ENCODE measurements at regions not wholly inside any gene's neighbourhood (a gene's known extent, or its start where the extent isn't known, plus 50 kb on each side); places are given as distances from the start of the nearest gene placed in this dataset.
"Not testable (repeated sequence)": the region's sequence is repeated elsewhere in the genome, so short reads cannot be mapped to it uniquely, and the experiment has no call there.

DNA sequence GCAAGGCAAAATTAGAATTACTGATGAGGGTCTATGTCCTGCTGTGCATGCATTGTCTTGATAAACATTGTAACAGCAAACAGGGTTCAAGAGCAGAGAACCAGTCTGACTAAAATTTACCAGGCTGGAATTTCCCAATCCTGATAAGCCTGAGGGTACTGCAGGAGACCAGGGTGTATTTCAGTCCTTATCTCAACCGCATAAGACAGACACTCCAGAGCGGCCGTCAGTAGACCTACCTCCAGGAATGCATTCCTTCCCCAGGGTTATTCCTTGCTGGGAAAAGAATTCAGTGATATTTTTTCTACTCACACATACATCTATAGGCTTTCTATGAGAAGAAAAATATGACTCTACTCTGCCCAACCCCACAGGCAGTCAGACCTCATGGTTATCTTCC is 466.1 kb downstream of the SLC6A15 start:
- H3K4me3 ChIP-seq (ENCODE audit: low read length); H3K4me3 Mint-ChIP-seq; H3K36me3 Mint-ChIP-seq; CTCF ChIA-PET; H3K36me3 ChIP-seq (ENCODE audit: insufficient read depth, low read length); H3K27ac ChIP-seq (ENCODE audit: low read depth, low read length); POLR2A ChIA-PET; H3K27ac Mint-ChIP-seq; H3K27me3 Mint-ChIP-seq; H3K9me3 ChIP-seq (ENCODE audit: low read length); H3K4me1 Mint-ChIP-seq; H3K27me3 ChIP-seq (ENCODE audit: insufficient read depth, low read length, poor library complexity, severe bottlenecking); H3K4me1 ChIP-seq (ENCODE audit: insufficient read depth, low read length); DNase-seq: not testable (repeated sequence)
- H3K9me3 Mint-ChIP-seq, result peaks cover 0 to 30% (median 3%) of the 10 kb centered on the region in 5 donors

DNA sequence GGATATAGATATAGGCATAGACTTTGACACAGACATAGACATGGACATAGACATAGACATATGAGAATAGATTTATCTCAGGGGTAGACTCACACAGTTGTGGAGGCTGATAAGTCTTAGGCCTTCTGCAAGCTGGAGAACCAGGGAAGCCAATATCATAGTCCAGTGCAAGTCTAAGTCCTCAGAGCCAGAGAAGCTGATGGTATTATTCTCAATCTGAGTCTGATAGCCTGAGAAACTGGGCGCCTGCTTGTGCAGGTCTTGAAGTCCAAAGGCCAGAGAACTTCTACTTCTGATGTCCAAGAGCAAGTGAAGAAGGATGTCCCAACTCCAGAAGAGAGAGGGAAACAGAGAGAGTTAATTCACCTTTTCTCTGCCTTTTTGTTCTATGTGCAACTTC is 476.5 kb downstream of the SLC6A15 start:
- no peaks in the 10 kb centered on the region for H3K36me3 Mint-ChIP-seq
- DNase-seq, result no peak
- POLR2A ChIA-PET, result no interaction called here
- no peaks in the 10 kb centered on the region for H3K27me3 Mint-ChIP-seq
- H3K27ac ChIP-seq (ENCODE audit: low read depth, low read length), result no peak overlapping the region
- CTCF ChIA-PET, result no interaction called here
- H3K9me3 ChIP-seq (ENCODE audit: low read length), result no peaks in the 10 kb centered on the region
- no peak overlapping the region for H3K4me3 Mint-ChIP-seq
- no peaks in the 10 kb centered on the region for H3K27me3 ChIP-seq (ENCODE audit: insufficient read depth, low read length, poor library complexity, severe bottlenecking)
- H3K4me3 ChIP-seq (ENCODE audit: low read length), result no peak overlapping the region
- no peak overlapping the region for H3K27ac Mint-ChIP-seq
- peaks cover 0 to 4% (median 3%) of the 10 kb centered on the region in 5 donors for H3K9me3 Mint-ChIP-seq
- H3K4me1 ChIP-seq (ENCODE audit: insufficient read depth, low read length), result no peaks in the 10 kb centered on the region
- no peaks in the 10 kb centered on the region for H3K36me3 ChIP-seq (ENCODE audit: insufficient read depth, low read length)
- H3K4me1 Mint-ChIP-seq, result no peaks in the 10 kb centered on the region

DNA sequence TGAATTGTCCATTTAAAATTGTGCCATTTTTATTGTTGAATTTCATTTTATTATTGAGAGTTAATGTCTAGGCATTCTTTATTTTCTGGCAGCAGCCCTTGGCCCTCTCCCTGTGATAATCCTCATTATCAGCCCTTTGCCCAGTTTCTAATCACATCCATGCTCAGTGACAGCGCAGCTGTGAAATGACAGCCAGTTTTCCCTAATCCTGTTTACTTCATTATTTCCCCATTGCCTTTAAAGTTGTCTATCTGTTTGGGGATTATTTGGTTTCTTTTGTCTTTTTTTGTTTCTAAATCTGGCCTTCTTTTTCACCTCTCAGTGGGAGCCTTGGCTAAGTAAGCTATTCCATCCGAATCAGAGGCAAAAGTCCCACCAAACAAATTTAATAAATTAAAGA is 476.9 kb downstream of the SLC6A15 start:
- DNase-seq, result no peak
- no peaks in the 10 kb centered on the region for H3K4me1 Mint-ChIP-seq

DNA sequence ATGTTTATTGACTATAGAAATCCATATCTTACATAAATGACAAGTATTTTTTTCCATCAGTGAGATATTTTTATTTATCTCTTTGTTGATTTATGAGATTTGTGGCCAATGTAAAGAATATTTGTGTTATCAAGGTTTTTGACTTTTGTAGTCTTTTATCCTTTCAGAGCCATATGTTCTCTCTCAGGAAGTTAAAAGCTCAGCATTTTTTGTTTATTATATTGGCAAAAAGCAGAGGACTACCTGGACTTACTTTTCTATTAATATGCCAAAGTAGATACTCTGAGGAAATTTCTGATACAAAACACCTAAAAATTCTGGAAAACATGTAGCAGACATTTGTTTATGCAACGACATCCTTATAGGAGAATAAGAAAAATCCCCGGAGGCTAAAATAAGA is 490.3 kb downstream of the SLC6A15 start:
- H3K4me3 Mint-ChIP-seq, result no peak overlapping the region
- no peak overlapping the region for H3K27ac Mint-ChIP-seq
- ChIA-PET POLR2A (no interaction called here), CTCF (no interaction called here)
- Histone ChIP-seq H3K27me3 (ENCODE audit: insufficient read depth, low read length, poor library complexity, severe bottlenecking) (no peaks in the 10 kb centered on the region), H3K36me3 (ENCODE audit: insufficient read depth, low read length) (no peaks in the 10 kb centered on the region), H3K27ac (ENCODE audit: low read depth, low read length) (no peak overlapping the region), H3K4me3 (ENCODE audit: low read length) (no peak overlapping the region), H3K4me1 (ENCODE audit: insufficient read depth, low read length) (no peaks in the 10 kb centered on the region), H3K9me3 (ENCODE audit: low read length) (no peaks in the 10 kb centered on the region)
- H3K9me3 Mint-ChIP-seq, result peaks cover 0 to 28% (median 3%) of the 10 kb centered on the region in 5 donors
- no peaks in the 10 kb centered on the region for H3K36me3 Mint-ChIP-seq
- DNase-seq, result no peak
- H3K27me3 Mint-ChIP-seq, result no peaks in the 10 kb centered on the region
- no peaks in the 10 kb centered on the region for H3K4me1 Mint-ChIP-seq

More for the DNA sequence above, 476.9 kb downstream of the SLC6A15 start:
- no peak overlapping the region for H3K27ac Mint-ChIP-seq
- POLR2A ChIA-PET, result no interaction called here
- no peak overlapping the region for H3K4me3 Mint-ChIP-seq
- no peaks in the 10 kb centered on the region for H3K4me1 ChIP-seq (ENCODE audit: insufficient read depth, low read length)
- H3K9me3 Mint-ChIP-seq, result peaks cover 0 to 4% (median 3%) of the 10 kb centered on the region in 5 donors
- H3K36me3 Mint-ChIP-seq, result no peaks in the 10 kb centered on the region
- H3K27ac ChIP-seq (ENCODE audit: low read depth, low read length), result no peak overlapping the region
- CTCF ChIA-PET, result no interaction called here
- no peaks in the 10 kb centered on the region for H3K36me3 ChIP-seq (ENCODE audit: insufficient read depth, low read length)
- H3K9me3 ChIP-seq (ENCODE audit: low read length), result no peaks in the 10 kb centered on the region
- H3K27me3 ChIP-seq (ENCODE audit: insufficient read depth, low read length, poor library complexity, severe bottlenecking), result no peaks in the 10 kb centered on the region
- no peak overlapping the region for H3K4me3 ChIP-seq (ENCODE audit: low read length)
- no peaks in the 10 kb centered on the region for H3K27me3 Mint-ChIP-seq

DNA sequence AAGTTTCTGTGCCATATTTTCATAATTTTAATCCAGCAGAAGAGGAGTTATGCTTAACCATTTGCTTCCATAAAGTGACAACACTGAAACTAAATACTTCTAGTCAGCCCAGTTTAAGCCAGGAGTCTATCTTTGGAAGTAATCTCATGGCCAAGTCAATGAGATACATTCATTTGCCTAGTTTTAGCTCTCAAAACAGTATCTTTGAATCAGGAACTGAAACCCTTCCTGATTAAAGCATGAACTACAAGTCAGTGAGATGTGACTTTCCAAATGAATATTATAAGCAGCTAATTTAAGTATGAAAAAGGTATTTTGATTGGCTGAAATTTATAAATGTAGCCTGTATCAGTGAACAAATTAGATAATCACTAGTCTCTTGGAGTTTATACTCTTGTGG is 491.5 kb downstream of the SLC6A15 start:
- Mint-ChIP-seq H3K4me1 (no peaks in the 10 kb centered on the region), H3K4me3 (no peak overlapping the region)
- H3K9me3 ChIP-seq (ENCODE audit: low read length), result no peaks in the 10 kb centered on the region

DNA sequence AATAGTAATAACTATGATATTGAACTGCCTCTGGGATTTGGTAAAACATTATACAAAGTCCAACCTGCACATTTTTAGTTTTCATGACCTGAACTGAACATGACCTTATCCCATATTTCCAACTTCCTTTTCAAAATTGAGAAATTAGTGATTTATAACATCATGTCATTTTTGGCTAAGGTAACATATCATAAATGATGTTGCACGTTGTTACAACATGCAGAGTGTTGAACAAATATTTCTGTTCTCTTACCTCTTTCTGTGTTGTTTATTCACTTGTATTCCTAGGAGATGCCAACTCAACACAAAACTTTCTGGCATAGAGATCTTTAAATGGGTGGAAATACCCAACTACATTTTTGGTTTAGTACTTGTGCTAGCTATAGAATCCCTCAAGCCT is 496.0 kb downstream of the SLC6A15 start:
- ChIA-PET CTCF (no interaction called here), POLR2A (no interaction called here)
- Histone ChIP-seq H3K9me3 (ENCODE audit: low read length) (no peaks in the 10 kb centered on the region), H3K36me3 (ENCODE audit: insufficient read depth, low read length) (no peaks in the 10 kb centered on the region), H3K27ac (ENCODE audit: low read depth, low read length) (no peak overlapping the region), H3K27me3 (ENCODE audit: insufficient read depth, low read length, poor library complexity, severe bottlenecking) (no peaks in the 10 kb centered on the region), H3K4me3 (ENCODE audit: low read length) (no peak overlapping the region), H3K4me1 (ENCODE audit: insufficient read depth, low read length) (no peaks in the 10 kb centered on the region)
- Mint-ChIP-seq H3K36me3 (no peaks in the 10 kb centered on the region), H3K27me3 (no peaks in the 10 kb centered on the region), H3K4me3 (no peak overlapping the region), H3K4me1 (no peaks in the 10 kb centered on the region), H3K9me3 (peaks cover 0 to 15% (median 3%) of the 10 kb centered on the region in 5 donors), H3K27ac (no peak overlapping the region)
- DNase-seq, result no peak

More for the DNA sequence above, 491.5 kb downstream of the SLC6A15 start:
- peaks cover 0 to 25% (median 3%) of the 10 kb centered on the region in 5 donors for H3K9me3 Mint-ChIP-seq
- H3K27ac Mint-ChIP-seq, result no peak overlapping the region
- no peak overlapping the region for H3K4me3 ChIP-seq (ENCODE audit: low read length)
- ChIA-PET POLR2A (no interaction called here), CTCF (no interaction called here)
- no peaks in the 10 kb centered on the region for H3K27me3 Mint-ChIP-seq
- H3K36me3 Mint-ChIP-seq, result no peaks in the 10 kb centered on the region
- DNase-seq, result no peak
- H3K36me3 ChIP-seq (ENCODE audit: insufficient read depth, low read length), result no peaks in the 10 kb centered on the region
- H3K4me1 ChIP-seq (ENCODE audit: insufficient read depth, low read length), result no peaks in the 10 kb centered on the region
- no peak overlapping the region for H3K27ac ChIP-seq (ENCODE audit: low read depth, low read length)
- no peaks in the 10 kb centered on the region for H3K27me3 ChIP-seq (ENCODE audit: insufficient read depth, low read length, poor library complexity, severe bottlenecking)

DNA sequence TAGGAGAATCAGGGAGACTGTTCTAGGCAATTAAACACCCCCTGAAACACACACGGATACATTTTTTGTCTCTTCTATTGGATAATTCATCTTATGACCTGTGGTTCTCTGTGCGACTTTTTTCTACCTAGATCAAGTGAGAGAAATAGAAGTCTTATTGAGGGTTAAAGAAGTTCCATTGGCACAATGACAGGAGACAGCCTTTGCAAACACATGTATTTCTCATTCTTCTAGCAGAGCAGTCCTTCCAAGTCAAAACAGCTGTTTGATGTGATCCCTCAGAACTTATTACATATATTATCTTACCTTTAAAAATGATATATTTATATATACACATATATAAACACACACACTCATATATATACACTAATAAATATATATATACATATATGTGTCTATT is 496.7 kb downstream of the SLC6A15 start:
- H3K4me1 ChIP-seq (ENCODE audit: insufficient read depth, low read length), result no peaks in the 10 kb centered on the region
- H3K4me3 Mint-ChIP-seq, result no peak overlapping the region
- no peaks in the 10 kb centered on the region for H3K27me3 ChIP-seq (ENCODE audit: insufficient read depth, low read length, poor library complexity, severe bottlenecking)
- no peaks in the 10 kb centered on the region for H3K36me3 Mint-ChIP-seq
- no peak overlapping the region for H3K27ac ChIP-seq (ENCODE audit: low read depth, low read length)
- CTCF ChIA-PET, result no interaction called here
- H3K9me3 ChIP-seq (ENCODE audit: low read length), result no peaks in the 10 kb centered on the region
- no peaks in the 10 kb centered on the region for H3K4me1 Mint-ChIP-seq
- DNase-seq, result no peak
- no peak overlapping the region for H3K4me3 ChIP-seq (ENCODE audit: low read length)
- H3K27ac Mint-ChIP-seq, result no peak overlapping the region
- no peaks in the 10 kb centered on the region for H3K36me3 ChIP-seq (ENCODE audit: insufficient read depth, low read length)
- H3K27me3 Mint-ChIP-seq, result no peaks in the 10 kb centered on the region
- H3K9me3 Mint-ChIP-seq, result peaks cover 0 to 12% (median 3%) of the 10 kb centered on the region in 5 donors
- POLR2A ChIA-PET, result no interaction called here

DNA sequence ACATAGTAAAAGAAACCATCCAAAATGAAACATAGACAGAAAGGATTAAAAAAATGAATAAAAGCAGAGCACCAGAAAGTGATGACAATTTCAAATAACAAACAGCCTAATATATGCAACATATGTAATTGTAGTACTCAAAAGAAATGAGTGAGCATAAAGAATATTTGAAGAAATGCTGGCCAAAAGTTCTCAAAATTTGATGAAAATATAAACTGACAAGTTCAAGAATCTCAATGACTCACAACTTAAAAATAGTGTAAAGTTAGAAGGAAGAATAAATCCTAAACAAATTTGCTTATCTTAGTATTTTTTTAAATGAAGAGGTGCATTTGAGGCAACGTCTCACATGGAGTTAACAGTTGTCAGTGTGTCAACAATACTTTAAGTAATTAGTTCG is 498.9 kb downstream of the SLC6A15 start:
- Mint-ChIP-seq H3K27ac (no peak overlapping the region), H3K4me1 (no peaks in the 10 kb centered on the region), H3K4me3 (no peak overlapping the region), H3K36me3 (no peaks in the 10 kb centered on the region), H3K9me3 (peaks cover 0 to 6% (median 3%) of the 10 kb centered on the region in 5 donors), H3K27me3 (no peaks in the 10 kb centered on the region)
- Histone ChIP-seq H3K27ac (ENCODE audit: low read depth, low read length) (no peak overlapping the region), H3K4me3 (ENCODE audit: low read length) (no peak overlapping the region), H3K9me3 (ENCODE audit: low read length) (no peaks in the 10 kb centered on the region), H3K36me3 (ENCODE audit: insufficient read depth, low read length) (no peaks in the 10 kb centered on the region), H3K4me1 (ENCODE audit: insufficient read depth, low read length) (no peaks in the 10 kb centered on the region), H3K27me3 (ENCODE audit: insufficient read depth, low read length, poor library complexity, severe bottlenecking) (no peaks in the 10 kb centered on the region)
- POLR2A ChIA-PET, result no interaction called here
- no peak for DNase-seq
- CTCF ChIA-PET, result no interaction called here

DNA sequence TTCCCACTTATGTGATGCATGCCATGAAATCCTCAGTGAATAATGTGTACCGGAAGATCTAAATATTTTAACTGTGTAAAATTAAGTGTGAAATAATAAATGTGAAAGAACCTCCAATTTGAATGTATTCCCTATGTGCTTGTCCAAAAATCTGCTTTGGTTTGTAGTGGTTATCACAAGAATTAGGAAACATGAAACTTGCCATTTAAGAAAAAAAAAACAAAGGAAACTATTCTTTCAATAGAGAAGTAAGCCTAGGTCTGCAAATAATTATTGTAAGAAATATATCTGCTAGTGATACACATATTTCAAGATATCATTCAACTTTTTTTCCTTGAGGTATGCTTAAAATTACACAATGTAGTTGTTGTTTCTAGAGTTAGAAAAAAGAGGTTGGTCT is 500.4 kb downstream of the SLC6A15 start:
- DNase-seq, result no peak
- H3K4me1 Mint-ChIP-seq, result no peaks in the 10 kb centered on the region
- no peaks in the 10 kb centered on the region for H3K27me3 Mint-ChIP-seq
- Histone ChIP-seq H3K4me3 (ENCODE audit: low read length) (no peak overlapping the region), H3K27ac (ENCODE audit: low read depth, low read length) (no peak overlapping the region), H3K9me3 (ENCODE audit: low read length) (no peaks in the 10 kb centered on the region), H3K4me1 (ENCODE audit: insufficient read depth, low read length) (no peaks in the 10 kb centered on the region), H3K36me3 (ENCODE audit: insufficient read depth, low read length) (no peaks in the 10 kb centered on the region), H3K27me3 (ENCODE audit: insufficient read depth, low read length, poor library complexity, severe bottlenecking) (no peaks in the 10 kb centered on the region)
- H3K36me3 Mint-ChIP-seq, result no peaks in the 10 kb centered on the region
- H3K9me3 Mint-ChIP-seq, result peaks cover 0 to 6% (median 3%) of the 10 kb centered on the region in 5 donors
- POLR2A ChIA-PET, result no interaction called here
- H3K27ac Mint-ChIP-seq, result no peak overlapping the region
- H3K4me3 Mint-ChIP-seq, result no peak overlapping the region
- CTCF ChIA-PET, result no interaction called here
